ENCODE measurements at regions not wholly inside any gene's neighbourhood (a gene's known extent, or its start where the extent isn't known, plus 50 kb on each side); places are given as distances from the start of the nearest gene placed in this dataset.

- DNase-seq, result no peak
Observed at GRCh38 chr14:97410667-97411620, 613.8 kb downstream of the VRK1 start.

- DNase-seq, result no peak
Observed at GRCh38 chr14:97411938-97412612, 614.9 kb downstream of the VRK1 start.

GRCh38 chr14:97413022-97413539, 615.9 kb downstream of the VRK1 start:
- no peak for DNase-seq

GRCh38 chr14:97413966-97414717, 617.0 kb downstream of the VRK1 start:
- DNase-seq, result no peak

GRCh38 chr14:97414718-97415098, 617.5 kb downstream of the VRK1 start:
- no peak for DNase-seq

- no peak for DNase-seq
Observed at GRCh38 chr14:97415907-97416306, 618.7 kb downstream of the VRK1 start.

- DNase-seq, result no peak
Observed at GRCh38 chr14:97416550-97416949, 619.4 kb downstream of the VRK1 start.

GRCh38 chr14:97417331-97417730, 620.1 kb downstream of the VRK1 start:
- DNase-seq, result no peak

GRCh38 chr14:97420211-97420610, 623.0 kb downstream of the VRK1 start:
- DNase-seq, result no peak

GRCh38 chr14:97426776-97427175, 629.6 kb downstream of the VRK1 start:
- DNase-seq, result no peak

GRCh38 chr14:97428808-97429440, 631.7 kb downstream of the VRK1 start:
- DNase-seq, result no peak

- DNase-seq, result no peak
Observed at GRCh38 chr14:97432586-97432985, 635.4 kb downstream of the VRK1 start.

- DNase-seq, result no peak
Observed at GRCh38 chr14:97441740-97442362, 644.7 kb downstream of the VRK1 start.

GRCh38 chr14:97442363-97442762, 645.2 kb downstream of the VRK1 start:
- no peak for DNase-seq

- DNase-seq, result no peak
Observed at GRCh38 chr14:97443412-97443811, 646.2 kb downstream of the VRK1 start.

- DNase-seq, result no peak
Observed at GRCh38 chr14:97444248-97444647, 647.1 kb downstream of the VRK1 start.

- no peak for DNase-seq
Observed at GRCh38 chr14:97445367-97445766, 648.2 kb downstream of the VRK1 start.

GRCh38 chr14:97446087-97446486, 648.9 kb downstream of the VRK1 start:
- no peak for DNase-seq

- no peak for DNase-seq
Observed at GRCh38 chr14:97452314-97452713, 655.1 kb downstream of the VRK1 start.

- DNase-seq, result no peak
Observed at GRCh38 chr14:97453991-97454390, 656.8 kb downstream of the VRK1 start.

GRCh38 chr14:97456462-97456861, 659.3 kb downstream of the VRK1 start:
- DNase-seq, result no peak

GRCh38 chr14:97456958-97457357, 659.8 kb downstream of the VRK1 start:
- DNase-seq, result no peak
